NCI-H1048 (cell line): ENCODE measurements at regions not wholly inside any gene's neighbourhood (a gene's known extent, or its start where the extent isn't known, plus 50 kb on each side); places are given as distances from the start of the nearest gene placed in this dataset.
"Not testable (repeated sequence)": the region's sequence is repeated elsewhere in the genome, so short reads cannot be mapped to it uniquely, and the experiment has no call there.

Experiments
- DNase-seq: peaks from one replicate; lab custom pipeline; 2025; lab: John Stamatoyannopoulos, UW

GRCh38 chr9:75282047-75282446, 193.7 kb downstream of the OSTF1 start:
- DNase-seq: no peak

GRCh38 chr9:75289332-75289731, 201.0 kb downstream of the OSTF1 start:
- DNase-seq: no peak

GRCh38 chr9:75299324-75299723, 211.0 kb downstream of the OSTF1 start:
- DNase-seq: no peak

- DNase-seq: no peak
These were observed 245.3 kb downstream of the OSTF1 start for GRCh38 chr9:75333624-75334023.

- DNase-seq: no peak
These were observed 270.5 kb downstream of the OSTF1 start for GRCh38 chr9:75358846-75359245.

GRCh38 chr9:75359638-75360037, 271.3 kb downstream of the OSTF1 start:
- DNase-seq: no peak

GRCh38 chr9:75360252-75360651, 271.9 kb downstream of the OSTF1 start:
- DNase-seq: no peak

GRCh38 chr9:75362446-75362845, 274.1 kb downstream of the OSTF1 start:
- not testable (repeated sequence) for DNase-seq

- DNase-seq: no peak
These were observed 276.9 kb downstream of the OSTF1 start for GRCh38 chr9:75365196-75365595.

- DNase-seq: no peak
These were observed 281.7 kb downstream of the OSTF1 start for GRCh38 chr9:75369989-75370388.

- DNase-seq: no peak
These were observed 284.4 kb downstream of the OSTF1 start for GRCh38 chr9:75372499-75373268.

- DNase-seq: no peak
These were observed 288.5 kb downstream of the OSTF1 start for GRCh38 chr9:75376680-75377254.

GRCh38 chr9:75378036-75378435, 289.7 kb downstream of the OSTF1 start:
- no peak for DNase-seq

GRCh38 chr9:75378926-75379325, 290.6 kb downstream of the OSTF1 start:
- no peak for DNase-seq

- no peak for DNase-seq
These were observed 293.8 kb downstream of the OSTF1 start for GRCh38 chr9:75382126-75382525.

GRCh38 chr9:75383420-75384034, 295.2 kb downstream of the OSTF1 start:
- DNase-seq: not testable (repeated sequence)

- DNase-seq: no peak
These were observed 296.9 kb downstream of the OSTF1 start for GRCh38 chr9:75385236-75385635.

GRCh38 chr9:75389101-75389500, 300.8 kb downstream of the OSTF1 start:
- DNase-seq: no peak

GRCh38 chr9:75390951-75391350, 302.6 kb downstream of the OSTF1 start:
- no peak for DNase-seq

GRCh38 chr9:75391497-75391896, 303.2 kb downstream of the OSTF1 start:
- DNase-seq: no peak

GRCh38 chr9:75395336-75395735, 307.0 kb downstream of the OSTF1 start:
- no peak for DNase-seq

GRCh38 chr9:75397836-75398235, 309.5 kb downstream of the OSTF1 start:
- DNase-seq: no peak

- DNase-seq: no peak
These were observed 320.1 kb downstream of the OSTF1 start for GRCh38 chr9:75408391-75408790.
